SU-DHL-6 (cell line): ENCODE measurements at regions not wholly inside any gene's neighbourhood (a gene's known extent, or its start where the extent isn't known, plus 50 kb on each side); places are given as distances from the start of the nearest gene placed in this dataset.

ENCODE experiments used
- H2AFZ ChIP-seq: fragments of 200-600 bp; sonication (generic); 2 replicates; pipeline ENCODE4 v1.6.1; 2014; ENCODE audit warnings: low read depth, mild to moderate bottlenecking, moderate library complexity, mixed read lengths, antibody characterized with exemption, low read length; ENCODE audit not compliant: severe bottlenecking
- H3F3A ChIP-seq: fragments of 200-600 bp; shearing (Covaris generic); 2 replicates; pipeline ENCODE4 v1.6.0; 2016; ENCODE audit warnings: antibody characterized with exemption, mild to moderate bottlenecking; ENCODE audit not compliant: insufficient read depth
- H3K27ac ChIP-seq: fragments of 200-600 bp; sonication (generic); 2 replicates; pipeline ENCODE4 v1.5.1; 2016; ENCODE audit warnings: low read depth, mild to moderate bottlenecking, low read length, moderate library complexity, mixed read lengths
- H3K27me3 ChIP-seq: fragments of 200-600 bp; sonication (generic), shearing (Covaris generic); 2 replicates; pipeline ENCODE4 v1.6.0; 2014; ENCODE audit warnings: mild to moderate bottlenecking, low read length
- H3K36me3 ChIP-seq: fragments of 200-600 bp; sonication (generic); 2 replicates; pipeline ENCODE4 v1.6.1; 2014; ENCODE audit warnings: mild to moderate bottlenecking, low read length, mixed read lengths
- H3K4me2 ChIP-seq: fragments of 300-600, 200-600 bp; shearing (Covaris generic), sonication (generic); 2 replicates; pipeline ENCODE4 v1.6.0; 2014; ENCODE audit warnings: low read length, low read depth, mild to moderate bottlenecking; ENCODE audit not compliant: poor library complexity, severe bottlenecking
- H3K4me3 ChIP-seq: fragments of 200-600 bp; sonication (generic); 2 replicates; pipeline ENCODE4 v1.5.1; 2014; ENCODE audit warnings: antibody characterized with exemption, low read length, mild to moderate bottlenecking, mixed read lengths; ENCODE audit not compliant: insufficient read depth, poor library complexity, severe bottlenecking
- H3K79me2 ChIP-seq: fragments of 200-600 bp; sonication (generic); 2 replicates; pipeline ENCODE4 v1.6.1; 2014; ENCODE audit warnings: mild to moderate bottlenecking, low read length, moderate library complexity; ENCODE audit not compliant: insufficient read depth
- H3K9ac ChIP-seq: fragments of 200-600 bp; sonication (generic); 2 replicates; pipeline ENCODE4 v1.7.0; 2014; ENCODE audit warnings: mild to moderate bottlenecking, low read length
- H3K9me2 ChIP-seq: fragments of 200-600 bp; sonication (generic); replicated peaks from 2 replicates; pipeline ENCODE4 v1.6.1; 2014; ENCODE audit warnings: low read length; ENCODE audit not compliant: insufficient read depth
- H3K9me3 ChIP-seq: fragments of 200-600 bp; sonication (generic); 2 replicates; pipeline ENCODE4 v1.6.1; 2014; ENCODE audit warnings: low read length, mixed read lengths; ENCODE audit not compliant: insufficient read depth
- H4K20me1 ChIP-seq: fragments of 200-600 bp; sonication (generic); 2 replicates; pipeline ENCODE4 v1.6.1; 2014; ENCODE audit warnings: low read depth, mild to moderate bottlenecking, antibody characterized with exemption, low read length, moderate library complexity, mixed read lengths
- EZH2phosphoT487 ChIP-seq: fragments of 200-600 bp; sonication (generic), shearing (Covaris generic); conservative IDR thresholded peaks from 2 replicates; pipeline ENCODE4 v1.6.1; 2018; ENCODE audit warnings: mild to moderate bottlenecking, antibody characterized with exemption, low read length, moderate library complexity, mixed read lengths
- TF ChIP-seq, protein P1 (sequence below): fragments of 200-600 bp; sonication (generic); IDR thresholded peaks from one replicate; pipeline ENCODE4 v1.5.1; 2017; ENCODE audit warnings: antibody characterized with exemption, mild to moderate bottlenecking, low read length, moderate library complexity; ENCODE audit not compliant: insufficient read depth, poor library complexity, severe bottlenecking

DNA sequence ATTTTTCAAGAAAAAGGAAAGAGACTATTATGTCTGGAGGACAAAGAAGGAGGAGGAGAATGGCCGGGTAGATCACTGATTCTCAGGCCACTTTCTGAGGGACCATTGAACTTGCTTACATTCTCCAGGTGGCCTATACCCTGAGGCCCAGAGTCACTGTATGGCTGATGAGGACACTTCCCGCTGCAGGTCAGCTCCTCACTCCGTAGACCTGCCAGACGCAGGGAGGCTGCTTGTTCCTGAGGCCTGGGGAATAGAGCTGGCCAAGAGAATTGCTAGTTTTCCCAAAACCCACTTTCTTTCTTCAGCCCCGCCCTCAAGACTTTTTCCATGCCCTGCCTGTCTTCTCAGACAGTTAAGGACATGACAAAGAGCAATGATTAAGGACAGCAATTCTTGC, 510.5 kb upstream of the TBX3 start:
- Histone ChIP-seq H3K9me3 (no peaks in the 10 kb centered on the region), H3K36me3 (no peaks in the 10 kb centered on the region), H3K27ac (no peak overlapping the region), H3K4me3 (no peak overlapping the region), H3K79me2 (no peaks in the 10 kb centered on the region), H3K27me3 (no peaks in the 10 kb centered on the region), H3K9me2 (no peaks in the 10 kb centered on the region), H4K20me1 (no peaks in the 10 kb centered on the region), H3K4me2 (no peak overlapping the region), H2AFZ (no peak overlapping the region), H3F3A (no peaks in the 10 kb centered on the region), H3K9ac (no peak overlapping the region)
- TF ChIP-seq, protein P1, sequence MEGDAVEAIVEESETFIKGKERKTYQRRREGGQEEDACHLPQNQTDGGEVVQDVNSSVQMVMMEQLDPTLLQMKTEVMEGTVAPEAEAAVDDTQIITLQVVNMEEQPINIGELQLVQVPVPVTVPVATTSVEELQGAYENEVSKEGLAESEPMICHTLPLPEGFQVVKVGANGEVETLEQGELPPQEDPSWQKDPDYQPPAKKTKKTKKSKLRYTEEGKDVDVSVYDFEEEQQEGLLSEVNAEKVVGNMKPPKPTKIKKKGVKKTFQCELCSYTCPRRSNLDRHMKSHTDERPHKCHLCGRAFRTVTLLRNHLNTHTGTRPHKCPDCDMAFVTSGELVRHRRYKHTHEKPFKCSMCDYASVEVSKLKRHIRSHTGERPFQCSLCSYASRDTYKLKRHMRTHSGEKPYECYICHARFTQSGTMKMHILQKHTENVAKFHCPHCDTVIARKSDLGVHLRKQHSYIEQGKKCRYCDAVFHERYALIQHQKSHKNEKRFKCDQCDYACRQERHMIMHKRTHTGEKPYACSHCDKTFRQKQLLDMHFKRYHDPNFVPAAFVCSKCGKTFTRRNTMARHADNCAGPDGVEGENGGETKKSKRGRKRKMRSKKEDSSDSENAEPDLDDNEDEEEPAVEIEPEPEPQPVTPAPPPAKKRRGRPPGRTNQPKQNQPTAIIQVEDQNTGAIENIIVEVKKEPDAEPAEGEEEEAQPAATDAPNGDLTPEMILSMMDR = no peak
- no peak for TF ChIP-seq EZH2phosphoT487

DNA sequence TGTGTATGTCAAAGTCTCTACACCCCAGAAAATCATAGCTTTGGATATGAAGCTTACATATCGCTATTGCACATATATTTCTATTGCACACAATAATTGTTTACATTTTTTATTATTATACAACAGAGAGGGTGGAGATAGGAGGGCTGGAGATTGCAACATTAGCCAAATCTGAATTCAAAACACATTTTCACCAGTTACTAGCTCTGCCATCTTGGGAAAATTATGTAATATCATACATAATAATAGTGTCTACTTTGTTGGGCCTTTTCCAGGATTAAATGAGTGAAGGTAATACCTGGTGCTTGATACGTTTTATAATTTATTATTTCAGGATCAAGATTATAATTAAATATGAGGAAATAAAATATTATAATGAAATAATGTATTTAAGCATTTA, 507.4 kb upstream of the TBX3 start:
- Histone ChIP-seq H3K4me3 (no peak overlapping the region), H3K9ac (no peak overlapping the region), H3K27me3 (no peaks in the 10 kb centered on the region), H3K27ac (no peak overlapping the region), H2AFZ (no peak overlapping the region), H3K4me2 (no peak overlapping the region), H4K20me1 (no peaks in the 10 kb centered on the region), H3K9me2 (no peaks in the 10 kb centered on the region), H3K79me2 (no peaks in the 10 kb centered on the region), H3F3A (no peaks in the 10 kb centered on the region), H3K9me3 (no peaks in the 10 kb centered on the region), H3K36me3 (no peaks in the 10 kb centered on the region)
- TF ChIP-seq, protein P1 = no peak
- no peak for TF ChIP-seq EZH2phosphoT487

DNA sequence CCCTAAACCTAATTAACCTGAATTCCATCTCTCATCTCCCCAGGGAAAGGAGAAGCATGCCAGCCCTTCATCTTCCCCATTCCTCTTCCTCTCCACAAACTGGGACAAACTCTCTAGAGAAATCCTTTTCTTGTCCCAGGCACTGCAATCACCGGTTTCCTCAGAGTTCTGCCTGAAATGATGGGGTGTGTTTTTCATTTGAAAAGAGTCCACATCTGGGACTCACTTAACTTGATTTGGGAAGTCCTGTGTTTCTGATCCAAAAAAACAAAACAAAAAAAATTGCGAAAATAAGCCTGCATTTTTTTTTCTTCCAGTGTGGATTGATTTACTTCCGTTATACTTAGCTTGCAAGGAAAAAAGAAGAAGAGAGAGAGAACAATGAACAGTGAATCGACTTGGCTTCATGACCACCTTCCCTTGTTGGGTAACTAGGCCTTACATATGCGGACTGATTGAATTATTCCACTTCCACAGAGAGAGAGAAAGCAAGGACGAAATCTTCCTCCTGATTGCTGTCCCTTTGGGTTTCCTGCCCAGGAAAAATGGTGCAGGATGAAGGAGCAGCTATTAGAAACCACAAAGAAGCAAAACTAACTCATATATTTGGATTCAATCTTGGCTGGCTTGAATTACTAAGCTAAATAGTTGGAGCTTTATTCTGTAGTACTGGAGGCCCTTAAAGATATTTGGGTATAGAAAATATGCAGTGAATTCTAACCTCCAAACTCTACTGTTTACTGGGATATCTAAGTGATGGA, 506.2 kb upstream of the TBX3 start:
- no peaks in the 10 kb centered on the region for H4K20me1 ChIP-seq
- no peaks in the 10 kb centered on the region for H3K27me3 ChIP-seq
- H3K9ac ChIP-seq = no peak overlapping the region
- no peak overlapping the region for H3K4me3 ChIP-seq
- TF ChIP-seq EZH2phosphoT487 = no peak
- TF ChIP-seq, protein P1 = no peak
- no peak overlapping the region for H3K4me2 ChIP-seq
- H2AFZ ChIP-seq = no peak overlapping the region
- no peak overlapping the region for H3K27ac ChIP-seq
- no peaks in the 10 kb centered on the region for H3K9me2 ChIP-seq
- H3K79me2 ChIP-seq = no peaks in the 10 kb centered on the region
- H3K9me3 ChIP-seq = no peaks in the 10 kb centered on the region
- no peaks in the 10 kb centered on the region for H3F3A ChIP-seq
- H3K36me3 ChIP-seq = no peaks in the 10 kb centered on the region
